A673 (cell line): ENCODE measurements at regions not wholly inside any gene's neighbourhood (a gene's known extent, or its start where the extent isn't known, plus 50 kb on each side); places are given as distances from the start of the nearest gene placed in this dataset.

ENCODE experiments used
- BruUV-seq: library from RNA; stranded (reverse); fragments of 400-500 nt; replicated peaks from 2 replicates; lab custom pipeline; 2021; lab: Mats Ljungman, UMichigan
- CTCF ChIA-PET: fragments of 300-600 bp; sonication (Branson Sonifier 250); formaldehyde crosslinking; loops from one replicate; lab custom pipeline; 2022; ENCODE audit warnings: antibody characterized with exemption; lab: Charles Lee
- POLR2A ChIA-PET: fragments of 300-600 bp; sonication (Branson Sonifier 250); formaldehyde crosslinking; loops from one replicate; lab custom pipeline; 2022; ENCODE audit warnings: antibody characterized with exemption; ENCODE audit not compliant: low non-redundant PET; lab: Charles Lee
- DNase-seq: peaks from one replicate; pipeline ENCODE4 v3.0.0-alpha.2; 2015; ENCODE audit warnings: low spot score
- H3K27ac ChIP-seq: fragments of 200-600 bp; sonication (generic); 2 replicates; pipeline ENCODE4 v1.5.1; 2016; ENCODE audit warnings: mixed run types, low read depth, mild to moderate bottlenecking, mixed read lengths, antibody characterized with exemption, low read length; ENCODE audit not compliant: poor library complexity, severe bottlenecking
- H3K27me3 ChIP-seq: fragments of 200-600 bp; sonication (generic); replicated peaks from 2 replicates; pipeline ENCODE4 v1.6.1; 2017; ENCODE audit warnings: mixed run types, low read depth, mild to moderate bottlenecking, mixed read lengths, antibody characterized with exemption, low read length; ENCODE audit not compliant: insufficient read depth, poor library complexity
- H3K36me3 ChIP-seq: fragments of 200-600 bp; sonication (generic); 2 replicates; pipeline ENCODE4 v1.6.1; 2016; ENCODE audit warnings: mixed run types, mild to moderate bottlenecking, mixed read lengths, antibody characterized with exemption, low read length; ENCODE audit not compliant: insufficient read depth, poor library complexity, severe bottlenecking
- H3K4me1 ChIP-seq: fragments of 200-600 bp; sonication (generic); 2 replicates; pipeline ENCODE4 v1.6.1; 2017; ENCODE audit warnings: mixed run types, mild to moderate bottlenecking, mixed read lengths, antibody characterized with exemption, low read length; ENCODE audit not compliant: insufficient read depth, poor library complexity, severe bottlenecking
- H3K4me3 ChIP-seq: fragments of 200-600 bp; sonication (generic); 2 replicates; pipeline ENCODE4 v1.5.1; 2016; ENCODE audit warnings: low read depth, mixed run types, mild to moderate bottlenecking, mixed read lengths, low read length; ENCODE audit not compliant: poor library complexity, severe bottlenecking
- H3K9me3 ChIP-seq: fragments of 200-600 bp; sonication (generic); 2 replicates; pipeline ENCODE4 v1.6.1; 2016; ENCODE audit warnings: mixed run types, low read depth, mild to moderate bottlenecking, mixed read lengths, antibody characterized with exemption, low read length; ENCODE audit not compliant: poor library complexity, severe bottlenecking
- CTCF ChIP-seq: fragments of 300-800, 200-600 bp; sonication (generic); conservative IDR thresholded peaks from 2 replicates; pipeline ENCODE4 v1.5.1; 2017; ENCODE audit warnings: low read depth, mild to moderate bottlenecking, antibody characterized with exemption, low read length, moderate library complexity, mixed read lengths
- EZH2 ChIP-seq: fragments of 200-600 bp; sonication (generic); IDR thresholded peaks from 2 replicates; pipeline ENCODE4 v1.6.1; 2017; ENCODE audit warnings: borderline replicate concordance, low read depth, mild to moderate bottlenecking, mixed read lengths, antibody characterized with exemption, low read length; ENCODE audit not compliant: poor library complexity, severe bottlenecking
- intact Hi-C: fragments of 100-400 bp; cut with micrococcal nuclease; formaldehyde crosslinking; loops from one replicate; pipeline ENCODE4 v1.10.0; 2022; ENCODE audit not compliant: unreplicated experiment

GRCh38 chr21:35840949-35841348 lies 219.4 kb downstream of the SETD4 start:
- Histone ChIP-seq H3K9me3 (no peaks in the 10 kb centered on the region), H3K27me3 (peaks cover 6% of the 10 kb centered on the region), H3K36me3 (no peaks in the 10 kb centered on the region), H3K27ac (no peak overlapping the region), H3K4me3 (no peak overlapping the region), H3K4me1 (no peaks in the 10 kb centered on the region)
- no TSS peak for BruUV-seq
- POLR2A ChIA-PET, result no interaction called here
- no peak for DNase-seq
- intact Hi-C loops, result loop anchor here (2.0 to 10.0 kb wide), 4 partner anchors 188 to 1146 kb away; no protein-coding TSS in a partner anchor
- CTCF ChIA-PET, result no interaction called here
- no peak for TF ChIP-seq EZH2
- TF ChIP-seq CTCF, result no peak

DNA sequence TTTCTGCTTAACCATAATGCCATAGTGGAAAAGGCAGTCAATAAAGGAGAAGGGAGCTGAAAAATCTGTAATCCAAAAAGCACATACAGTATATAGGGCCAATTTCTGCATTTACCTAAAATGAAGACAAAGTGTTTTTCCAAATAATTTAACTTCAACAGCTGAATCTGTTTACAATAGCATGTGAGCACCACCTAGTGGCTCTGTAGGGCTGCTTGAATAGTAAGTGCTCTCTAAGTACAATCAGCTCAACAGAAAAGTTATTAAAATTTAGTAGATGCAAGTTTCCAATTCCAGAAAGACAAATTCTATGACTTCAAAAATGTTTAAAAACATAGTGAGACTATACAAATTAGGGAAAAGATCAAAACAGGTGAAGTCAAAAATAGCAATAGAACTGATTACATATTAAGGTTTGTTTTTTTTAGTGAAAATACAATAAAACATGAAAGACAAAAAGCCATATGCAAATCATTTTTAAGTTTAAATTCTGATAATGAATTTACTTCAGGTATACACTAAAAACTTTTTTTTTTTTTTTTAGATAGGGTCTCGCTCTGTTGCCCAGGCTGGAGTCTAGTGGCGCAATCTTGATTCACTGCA lies 220.0 kb downstream of the SETD4 start:
- CTCF ChIA-PET, result interaction anchor here (0.6 to 2.0 kb wide), 7 partner anchors 13 to 1095 kb away, joined by 3 to 27 read pairs (median 5); no protein-coding TSS in a partner anchor
- no peaks in the 10 kb centered on the region for H3K4me1 ChIP-seq
- intact Hi-C loops, result loop anchor here (2.0 to 10.0 kb wide), 4 partner anchors 189 to 1145 kb away; no protein-coding TSS in a partner anchor
- H3K27ac ChIP-seq, result no peak overlapping the region
- BruUV-seq, result no TSS peak
- H3K36me3 ChIP-seq, result no peaks in the 10 kb centered on the region
- peaks cover 8% of the 10 kb centered on the region for H3K27me3 ChIP-seq
- POLR2A ChIA-PET, result interaction anchor here (0.7 kb wide), 1 partner anchor 950 kb away, joined by 5 read pairs; no protein-coding TSS in a partner anchor
- H3K9me3 ChIP-seq, result no peaks in the 10 kb centered on the region
- H3K4me3 ChIP-seq, result no peak overlapping the region
- TF ChIP-seq EZH2, result no peak
- TF ChIP-seq CTCF, result peak; percentile 90
- peak; percentile 72 for DNase-seq

- DNase-seq, result no peak
- CTCF ChIA-PET, result interaction anchor here (0.6 to 2.0 kb wide), 4 partner anchors 15 to 1094 kb away, joined by 3 to 27 read pairs (median 6); no protein-coding TSS in a partner anchor
- no peaks in the 10 kb centered on the region for H3K9me3 ChIP-seq
- no peak overlapping the region for H3K4me3 ChIP-seq
- H3K27me3 ChIP-seq, result peaks cover 8% of the 10 kb centered on the region
- no TSS peak for BruUV-seq
- intact Hi-C loops, result no loop called here
- H3K4me1 ChIP-seq, result no peaks in the 10 kb centered on the region
- no peaks in the 10 kb centered on the region for H3K36me3 ChIP-seq
- no peak overlapping the region for H3K27ac ChIP-seq
- POLR2A ChIA-PET, result no interaction called here
- TF ChIP-seq CTCF (no peak), EZH2 (no peak)
Observed at GRCh38 chr21:35838987-35839763, 221.2 kb downstream of the SETD4 start.
